ENCODE measurements at regions not wholly inside any gene's neighbourhood (a gene's known extent, or its start where the extent isn't known, plus 50 kb on each side); places are given as distances from the start of the nearest gene placed in this dataset.
"Not testable (repeated sequence)": the region's sequence is repeated elsewhere in the genome, so short reads cannot be mapped to it uniquely, and the experiment has no call there.

DNA sequence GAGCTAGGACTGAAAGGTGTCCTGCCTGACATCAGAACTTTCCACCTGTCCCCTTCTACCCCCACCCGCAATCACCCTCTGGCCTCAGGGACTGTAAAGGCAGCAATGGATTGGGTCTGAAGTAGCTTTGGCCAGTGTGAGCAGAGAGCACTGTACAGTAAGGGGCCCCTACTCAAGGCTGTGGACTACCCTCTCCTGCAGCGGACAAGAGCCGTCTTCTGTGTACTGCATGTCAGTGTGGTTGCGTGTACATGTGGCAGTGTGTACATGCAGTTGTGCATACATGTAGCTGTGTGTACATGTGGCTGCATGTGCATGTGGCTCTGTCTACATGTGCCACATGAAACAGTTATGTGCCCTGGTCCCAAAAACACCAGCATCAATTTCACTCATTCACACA lies 205.9 kb upstream of the LINGO1 start:
- DNase-seq (ENCODE audit: low read depth) = no peak

- DNase-seq (ENCODE audit: low read depth) = no peak
Measured at GRCh38 chr15:77838061-77838460, 205.3 kb upstream of the LINGO1 start.

DNA sequence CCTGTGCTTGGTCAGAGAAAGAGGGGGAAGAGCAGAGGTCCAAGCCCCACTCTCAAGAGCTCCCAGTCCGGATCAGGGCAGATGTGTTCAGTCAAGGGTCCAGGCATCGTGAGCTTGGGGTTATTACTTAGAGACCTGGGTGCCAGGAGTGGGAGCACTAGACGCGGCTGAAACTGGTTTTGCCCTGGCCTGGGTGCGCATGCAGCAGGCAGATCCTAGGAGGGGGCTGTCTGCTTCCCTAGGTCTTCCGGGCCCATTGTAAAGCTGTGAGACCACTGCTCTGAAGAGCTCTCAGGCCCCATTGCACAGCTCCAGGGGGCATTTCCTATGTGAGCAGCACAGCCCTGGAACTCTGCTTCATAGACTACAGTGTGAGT lies 204.9 kb upstream of the LINGO1 start:
- DNase-seq (ENCODE audit: low read depth) = no peak

DNA sequence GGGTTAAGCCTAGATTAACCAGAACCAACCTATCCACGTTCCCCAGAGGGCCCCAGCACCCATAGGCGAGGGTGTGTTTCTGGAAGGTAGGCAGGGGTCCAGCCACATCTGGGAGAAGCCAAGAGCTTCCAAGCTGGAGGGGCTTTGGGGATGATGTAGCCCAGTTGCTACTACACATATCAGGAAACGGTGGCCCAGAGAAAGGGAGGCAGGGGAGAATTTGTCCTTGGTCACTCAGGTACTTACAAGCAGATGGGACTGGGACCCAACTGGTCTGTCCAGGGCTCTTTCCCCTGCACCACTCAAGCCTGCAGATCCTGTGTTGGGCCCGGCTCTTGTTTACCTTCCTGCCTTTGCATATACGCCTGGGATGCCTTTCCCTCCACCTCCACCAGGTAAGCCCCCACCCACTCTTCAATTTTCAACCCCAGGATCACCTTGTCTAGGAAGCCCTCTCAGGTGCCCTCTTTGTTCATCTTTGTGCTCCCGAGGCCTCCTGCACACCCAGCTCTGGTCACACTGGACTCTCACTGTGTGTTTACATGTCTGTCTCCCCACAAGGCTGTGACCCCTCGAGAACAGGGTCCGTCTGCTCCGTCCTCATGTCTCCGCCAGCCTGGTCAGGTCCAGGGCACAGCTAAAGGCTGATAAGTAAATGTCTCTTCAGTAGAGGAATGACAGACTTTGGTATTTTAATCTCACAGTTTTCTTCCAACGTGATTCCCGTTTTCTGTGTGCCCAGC lies 204.4 kb upstream of the LINGO1 start:
- DNase-seq (ENCODE audit: low read depth) = no peak

GRCh38 chr15:77836121-77836692 lies 203.5 kb upstream of the LINGO1 start:
- no peak for DNase-seq (ENCODE audit: low read depth)

- no peak for DNase-seq (ENCODE audit: low read depth)
Measured at GRCh38 chr15:77834276-77834990, 201.7 kb upstream of the LINGO1 start.

- DNase-seq (ENCODE audit: low read depth) = no peak
Measured at GRCh38 chr15:77832874-77833273, 200.2 kb upstream of the LINGO1 start.

- no peak for DNase-seq (ENCODE audit: low read depth)
Measured at GRCh38 chr15:77831986-77832385, 199.3 kb upstream of the LINGO1 start.

- DNase-seq (ENCODE audit: low read depth) = no peak
Measured at GRCh38 chr15:77830051-77830468, 197.3 kb upstream of the LINGO1 start.

GRCh38 chr15:77829331-77829730 lies 196.6 kb upstream of the LINGO1 start:
- DNase-seq (ENCODE audit: low read depth) = not testable (repeated sequence)

GRCh38 chr15:77827860-77828259 lies 195.1 kb upstream of the LINGO1 start:
- no peak for DNase-seq (ENCODE audit: low read depth)

GRCh38 chr15:77826006-77826695 lies 193.4 kb upstream of the LINGO1 start:
- DNase-seq (ENCODE audit: low read depth) = no peak

DNA sequence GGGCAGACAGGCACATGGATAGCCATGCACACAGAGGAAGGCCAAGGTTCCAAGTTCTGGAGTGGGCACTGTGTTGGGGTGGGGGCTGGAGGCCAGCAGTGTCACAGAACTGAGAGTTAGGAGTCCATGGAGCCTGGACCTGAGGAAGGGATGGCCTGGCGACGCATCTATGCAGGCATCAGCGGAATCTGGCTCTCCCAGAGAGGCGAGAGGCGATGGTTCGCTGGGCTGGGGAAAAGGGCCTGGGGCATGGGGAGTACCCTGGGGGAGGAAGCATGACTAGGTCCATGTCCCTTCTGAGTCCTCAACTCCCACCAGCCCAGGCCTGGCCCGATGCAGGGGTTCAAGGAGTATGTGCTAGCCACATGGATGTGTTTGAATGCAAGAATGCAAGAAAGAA lies 192.8 kb upstream of the LINGO1 start:
- no peak for DNase-seq (ENCODE audit: low read depth)

- no peak for DNase-seq (ENCODE audit: low read depth)
Measured at GRCh38 chr15:77825252-77825542, 192.5 kb upstream of the LINGO1 start.

DNA sequence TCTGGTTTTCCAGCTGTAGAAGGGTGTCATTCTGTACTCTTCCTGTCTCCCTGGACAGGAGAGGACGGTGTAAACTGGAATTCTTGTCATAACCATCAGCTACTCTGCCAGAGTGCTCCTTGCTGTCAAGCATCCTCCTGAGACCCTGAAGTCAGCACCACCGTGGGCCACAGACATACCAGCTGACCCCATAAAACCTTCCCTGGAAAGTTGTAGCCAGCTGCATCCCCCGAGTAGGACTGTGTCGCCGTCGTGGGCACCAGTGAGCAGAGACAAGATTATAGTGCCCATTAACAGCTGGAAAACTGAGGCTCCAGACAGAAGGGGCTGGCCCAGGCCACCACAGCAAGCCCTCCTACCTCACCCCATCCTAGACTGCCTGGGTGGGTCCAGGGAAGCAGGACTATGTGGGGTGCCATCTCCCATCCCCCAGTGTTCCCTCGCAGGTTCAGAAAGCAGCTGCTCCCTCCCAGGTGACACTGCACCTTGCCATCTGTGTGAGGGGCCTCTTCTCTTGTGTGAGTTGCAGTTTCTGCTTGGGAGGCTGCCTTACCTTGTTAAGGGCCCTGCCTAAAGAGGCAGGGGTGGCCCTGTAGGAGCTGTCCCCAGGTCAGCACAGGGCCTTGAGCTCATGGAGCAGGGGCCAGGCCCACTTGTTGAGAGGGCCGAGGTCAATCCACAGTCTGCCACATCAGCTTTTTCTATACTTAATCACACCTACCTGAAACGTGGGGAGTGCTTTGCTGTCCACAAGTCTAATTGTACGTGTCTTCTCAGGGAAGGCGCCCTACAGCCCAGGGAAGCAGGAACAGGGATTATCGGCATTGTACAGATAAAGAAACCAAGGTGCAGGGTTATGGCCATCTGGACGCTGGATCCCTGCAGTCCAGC lies 191.9 kb upstream of the LINGO1 start:
- DNase-seq (ENCODE audit: low read depth) = no peak

DNA sequence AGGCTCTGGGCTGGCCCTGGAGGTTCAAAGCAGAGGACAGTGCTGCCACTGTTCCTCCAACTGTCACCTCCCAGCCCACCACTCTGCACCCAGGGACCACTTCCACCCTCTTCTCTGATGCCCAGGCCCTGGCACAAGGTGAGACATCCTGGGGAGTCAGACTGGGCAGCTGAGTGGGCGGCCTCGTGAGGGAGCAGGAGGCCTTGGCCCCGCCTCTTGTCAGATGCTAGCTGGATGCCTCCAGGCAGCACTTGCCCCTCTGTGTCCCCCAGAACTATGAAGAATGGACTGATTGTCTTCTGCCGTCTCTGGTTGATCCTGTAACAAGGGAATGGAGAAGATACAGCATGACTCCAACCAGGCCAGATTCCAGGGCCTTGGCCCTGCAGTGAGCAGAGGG lies 191.0 kb upstream of the LINGO1 start:
- no peak for DNase-seq (ENCODE audit: low read depth)

DNA sequence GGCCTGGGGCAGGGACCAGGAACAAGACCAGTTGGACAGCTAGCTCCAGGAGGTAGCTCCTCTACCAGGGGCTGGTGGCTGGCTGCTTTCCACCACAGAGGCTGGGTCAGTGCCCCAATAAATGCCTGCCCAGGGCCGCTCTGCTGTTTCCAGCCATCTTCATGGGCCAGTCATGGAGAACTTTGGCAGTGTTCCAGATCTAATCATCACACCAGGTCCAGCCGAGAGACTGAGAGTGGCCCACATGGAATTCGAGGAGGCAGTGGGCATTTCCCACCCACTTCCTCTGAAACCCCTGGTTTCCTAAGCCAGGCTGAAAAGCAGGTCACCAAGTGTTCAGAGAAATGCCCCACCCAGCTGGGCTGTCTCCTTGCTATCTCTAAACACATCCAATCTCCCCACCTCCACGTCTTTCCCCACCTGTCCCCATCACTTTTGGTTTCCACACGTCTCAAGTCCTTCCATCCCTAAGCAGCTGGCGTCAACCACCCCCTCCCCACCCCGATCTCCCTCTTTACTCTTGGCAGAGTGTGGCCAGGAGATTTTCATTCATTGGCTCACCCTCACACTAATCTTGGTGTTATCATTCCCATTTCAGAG lies 190.0 kb upstream of the LINGO1 start:
- DNase-seq (ENCODE audit: low read depth) = no peak

DNA sequence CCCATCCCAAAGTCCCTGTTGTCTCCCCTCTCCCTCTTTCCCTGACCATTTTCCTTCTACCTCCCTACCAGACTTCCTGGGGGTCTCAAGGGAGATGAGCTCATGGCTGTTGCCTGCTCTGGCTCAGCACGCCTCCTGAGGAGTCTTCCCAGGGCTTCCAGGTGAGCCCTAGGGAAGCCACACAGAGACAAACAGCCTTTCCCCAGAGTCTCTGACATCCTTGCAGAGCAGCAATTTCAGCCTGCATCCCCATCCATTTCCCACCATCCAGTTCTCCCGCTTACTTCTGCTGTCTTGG lies 189.2 kb upstream of the LINGO1 start:
- no peak for DNase-seq (ENCODE audit: low read depth)

DNA sequence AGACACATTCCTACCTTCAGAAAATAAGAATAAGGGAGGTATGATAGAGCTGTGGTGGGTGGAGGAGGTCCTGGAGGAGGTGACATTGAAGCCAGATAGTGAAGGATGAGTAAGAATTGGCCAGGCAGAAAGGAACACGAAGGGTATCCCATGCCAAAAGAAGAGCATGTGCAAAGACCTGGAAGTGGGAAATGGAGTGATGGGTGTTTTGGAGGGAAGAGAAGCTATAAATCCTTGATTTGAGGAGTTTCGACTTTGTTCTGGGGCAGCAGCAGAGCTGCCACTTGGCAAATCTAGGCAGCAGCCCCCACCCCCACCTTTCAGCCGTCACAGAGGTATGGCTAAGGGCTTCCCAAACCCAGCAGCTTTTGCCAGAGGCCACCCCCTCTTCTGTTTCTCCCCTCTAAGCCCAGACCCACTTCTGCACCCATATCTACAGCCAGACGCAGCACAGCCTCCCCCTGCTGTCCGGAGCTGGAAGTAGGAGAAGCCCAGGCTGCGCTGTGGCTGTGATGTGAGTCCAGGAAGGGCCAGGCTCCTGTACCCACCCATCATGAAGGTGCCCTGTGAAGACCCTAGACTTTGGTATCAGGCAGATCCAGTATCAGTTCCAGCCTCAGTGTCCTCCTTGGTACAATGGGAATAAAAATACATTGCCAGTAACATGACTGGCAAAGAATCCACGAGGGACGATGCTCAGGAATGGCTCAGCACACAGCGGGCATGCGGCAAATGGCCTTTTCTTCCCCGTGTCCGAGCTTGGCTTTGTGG lies 188.7 kb upstream of the LINGO1 start:
- DNase-seq (ENCODE audit: low read depth) = no peak

DNA sequence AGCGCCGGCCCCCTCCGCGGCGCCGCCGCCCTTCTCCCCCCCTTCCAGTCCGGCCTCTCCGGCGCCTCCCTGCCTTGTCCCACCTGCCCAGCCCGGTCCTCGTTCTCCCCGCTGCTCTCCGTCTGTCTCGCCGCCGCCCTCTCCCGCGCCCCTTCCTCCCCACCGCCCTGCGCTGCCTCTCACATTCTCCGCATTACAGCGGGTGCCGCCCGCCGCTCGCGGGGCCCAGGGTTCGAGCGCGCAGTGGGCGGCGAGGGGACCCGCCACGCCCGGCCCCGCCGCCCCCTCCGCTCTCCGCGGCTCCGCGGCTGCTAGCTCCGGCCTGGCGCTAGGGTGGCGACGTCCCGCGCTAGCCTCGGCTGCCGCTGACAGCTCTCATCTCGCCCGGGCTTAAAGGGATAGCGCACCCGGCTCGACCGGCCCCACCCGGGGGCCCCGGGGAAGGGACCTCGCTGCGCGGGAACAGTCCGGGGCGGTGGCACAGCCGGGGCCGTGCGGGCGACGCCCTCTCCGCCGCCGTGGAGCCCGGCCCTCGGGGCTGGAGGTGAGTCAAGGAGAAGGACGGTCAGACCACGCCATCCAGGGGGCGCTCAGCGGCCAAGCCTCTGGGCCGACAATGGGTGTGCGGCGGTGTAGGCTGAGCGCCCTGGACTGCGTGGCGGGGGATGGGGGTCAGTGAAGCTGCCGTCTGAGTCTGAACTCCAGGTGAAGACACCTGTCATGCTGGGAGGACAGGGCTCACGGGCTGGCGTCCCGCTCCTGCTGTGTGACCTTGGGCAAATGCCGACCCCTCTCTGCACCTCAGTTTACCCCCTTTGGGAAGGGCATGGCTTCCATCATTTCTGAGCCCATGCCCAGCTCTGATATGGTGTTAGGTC lies 187.4 kb upstream of the LINGO1 start:
- DNase-seq (ENCODE audit: low read depth) = no peak
